ENCODE measurements at regions not wholly inside any gene's neighbourhood (a gene's known extent, or its start where the extent isn't known, plus 50 kb on each side); places are given as distances from the start of the nearest gene placed in this dataset.

GRCh38 chr4:110900213-110900769, 277.4 kb upstream of the PITX2 start:
- TF ChIP-seq CTCF (IDR thresholded peaks at IDR 0.05), result no peak
- no peak for TF ChIP-seq POLR2A (IDR thresholded peaks at IDR 0.05)
- H3K36me3 ChIP-seq, result no peaks in the 10 kb centered on the region
- H3K27ac ChIP-seq, result no peak overlapping the region
- DNase-seq, result no peak
- H3K4me1 ChIP-seq, result no peaks in the 10 kb centered on the region
- no peaks in the 10 kb centered on the region for H3K9me3 ChIP-seq
- ATAC-seq, result no peak
- intact Hi-C loops (cut with DNase I), result no loop called here
- WGBS (ENCODE audit: insufficient coverage, low coverage, low lambda C conversion rate, missing lambda C conversion rate), result 12% methylated on average over 1 of the region's 1 CpG
- no peaks in the 10 kb centered on the region for H3K27me3 ChIP-seq
- H3K4me3 ChIP-seq, result no peak overlapping the region

GRCh38 chr4:110902500-110902899, 279.6 kb upstream of the PITX2 start:
- no peaks in the 10 kb centered on the region for H3K9me3 ChIP-seq
- ATAC-seq (no peak), DNase-seq (no peak)
- TF ChIP-seq CTCF (IDR thresholded peaks at IDR 0.05) (no peak), POLR2A (IDR thresholded peaks at IDR 0.05) (no peak)
- no peaks in the 10 kb centered on the region for H3K36me3 ChIP-seq
- no peak overlapping the region for H3K4me3 ChIP-seq
- no peak overlapping the region for H3K27ac ChIP-seq
- intact Hi-C loops (cut with DNase I), result no loop called here
- no peaks in the 10 kb centered on the region for H3K27me3 ChIP-seq
- 47% methylated on average over 3 of the region's 3 CpGs for WGBS (ENCODE audit: insufficient coverage, low coverage, low lambda C conversion rate, missing lambda C conversion rate)
- no peaks in the 10 kb centered on the region for H3K4me1 ChIP-seq

GRCh38 chr4:110904435-110905065, 281.7 kb upstream of the PITX2 start:
- no peak overlapping the region for H3K4me3 ChIP-seq
- TF ChIP-seq POLR2A (IDR thresholded peaks at IDR 0.05), result no peak
- TF ChIP-seq CTCF (IDR thresholded peaks at IDR 0.05), result no peak
- H3K4me1 ChIP-seq, result no peaks in the 10 kb centered on the region
- intact Hi-C loops (cut with DNase I), result no loop called here
- ATAC-seq (no peak), DNase-seq (no peak)
- H3K9me3 ChIP-seq, result no peaks in the 10 kb centered on the region
- no peaks in the 10 kb centered on the region for H3K27me3 ChIP-seq
- no peaks in the 10 kb centered on the region for H3K36me3 ChIP-seq
- H3K27ac ChIP-seq, result no peak overlapping the region
- WGBS (ENCODE audit: insufficient coverage, low coverage, low lambda C conversion rate, missing lambda C conversion rate), result 38% methylated on average over 6 of the region's 6 CpGs

- intact Hi-C loops (cut with DNase I), result no loop called here
- DNase-seq, result no peak
- Histone ChIP-seq H3K27ac (no peak overlapping the region), H3K27me3 (no peaks in the 10 kb centered on the region), H3K4me3 (no peak overlapping the region), H3K9me3 (no peaks in the 10 kb centered on the region), H3K36me3 (no peaks in the 10 kb centered on the region), H3K4me1 (no peaks in the 10 kb centered on the region)
- TF ChIP-seq POLR2A (IDR thresholded peaks at IDR 0.05), result no peak
- TF ChIP-seq CTCF (IDR thresholded peaks at IDR 0.05), result no peak
- ATAC-seq, result no peak
Observed at GRCh38 chr4:110905367-110905766, 282.5 kb upstream of the PITX2 start.

Measured in right lobe of liver (tissue), 6 donors.